Loucy (cell line): ENCODE measurements at regions not wholly inside any gene's neighbourhood (a gene's known extent, or its start where the extent isn't known, plus 50 kb on each side); places are given as distances from the start of the nearest gene placed in this dataset.

Source experiments
- H2AFZ ChIP-seq: fragments of 200-600 bp; sonication (generic); 2 replicates; pipeline ENCODE4 v1.6.0; 2016; ENCODE audit warnings: antibody characterized with exemption, mild to moderate bottlenecking, low read length, moderate library complexity
- H3F3A ChIP-seq: fragments of 200-600 bp; 2 replicates; pipeline ENCODE4 v1.6.0; 2016; ENCODE audit warnings: antibody characterized with exemption, low read depth, mild to moderate bottlenecking
- H3K27me3 ChIP-seq: fragments of 200-600 bp; sonication (generic); 2 replicates; pipeline ENCODE4 v1.6.1; 2014; ENCODE audit warnings: low read length, mild to moderate bottlenecking; ENCODE audit not compliant: insufficient read depth, poor library complexity, severe bottlenecking
- H3K36me3 ChIP-seq: fragments of 200-600 bp; sonication (generic); 2 replicates; pipeline ENCODE4 v1.6.1; 2016; ENCODE audit warnings: low read length; ENCODE audit not compliant: insufficient read depth
- H3K4me1 ChIP-seq: fragments of 200-600 bp; sonication (generic); 2 replicates; pipeline ENCODE4 v1.5.1; 2014; ENCODE audit warnings: low read length, mild to moderate bottlenecking; ENCODE audit not compliant: insufficient read depth, poor library complexity, severe bottlenecking
- H3K4me2 ChIP-seq: fragments of 200-600 bp; sonication (generic); 2 replicates; pipeline ENCODE4 v1.6.0; 2014; ENCODE audit warnings: antibody characterized with exemption, low read length, low read depth, mild to moderate bottlenecking; ENCODE audit not compliant: poor library complexity, severe bottlenecking
- H3K4me3 ChIP-seq: fragments of 200-600 bp; sonication (generic); 2 replicates; pipeline ENCODE4 v1.5.1; 2014; ENCODE audit warnings: low read length, mild to moderate bottlenecking, mixed read lengths; ENCODE audit not compliant: poor library complexity, severe bottlenecking
- H3K79me2 ChIP-seq: fragments of 200-600 bp; sonication (generic); 2 replicates; pipeline ENCODE4 v1.6.1; 2014; ENCODE audit warnings: low read length; ENCODE audit not compliant: insufficient read depth
- H3K9ac ChIP-seq: fragments of 200-600 bp; sonication (generic); 2 replicates; pipeline ENCODE4 v1.6.0; 2014; ENCODE audit warnings: mild to moderate bottlenecking, low read depth, low read length, moderate library complexity; ENCODE audit not compliant: poor library complexity, severe bottlenecking
- H3K9me2 ChIP-seq: fragments of 200-600 bp; sonication (generic); replicated peaks from 2 replicates; pipeline ENCODE4 v1.6.1; 2016; ENCODE audit warnings: low read depth, low read length, mixed read lengths
- H3K9me3 ChIP-seq: fragments of 200-600 bp; sonication (generic); 2 replicates; pipeline ENCODE4 v1.6.1; 2014; ENCODE audit warnings: mild to moderate bottlenecking, antibody characterized with exemption, low read length, low read depth; ENCODE audit not compliant: insufficient read depth
- H4K20me1 ChIP-seq: fragments of 200-600 bp; sonication (generic); 2 replicates; pipeline ENCODE4 v1.6.0; 2014; ENCODE audit warnings: antibody characterized with exemption, low read length, mild to moderate bottlenecking; ENCODE audit not compliant: insufficient read depth, poor library complexity, severe bottlenecking
- EZH2phosphoT487 ChIP-seq: fragments of 200-600 bp; IDR thresholded peaks from 2 replicates; pipeline ENCODE4 v1.6.1; 2018; ENCODE audit warnings: antibody characterized with exemption, mild to moderate bottlenecking, moderate library complexity, borderline replicate concordance
- TF ChIP-seq, protein P1 (sequence below): fragments of 200-600 bp; sonication (generic); conservative IDR thresholded peaks from 2 replicates; pipeline ENCODE4 v1.5.1; 2014; ENCODE audit warnings: mild to moderate bottlenecking, antibody characterized with exemption, low read length

DNA sequence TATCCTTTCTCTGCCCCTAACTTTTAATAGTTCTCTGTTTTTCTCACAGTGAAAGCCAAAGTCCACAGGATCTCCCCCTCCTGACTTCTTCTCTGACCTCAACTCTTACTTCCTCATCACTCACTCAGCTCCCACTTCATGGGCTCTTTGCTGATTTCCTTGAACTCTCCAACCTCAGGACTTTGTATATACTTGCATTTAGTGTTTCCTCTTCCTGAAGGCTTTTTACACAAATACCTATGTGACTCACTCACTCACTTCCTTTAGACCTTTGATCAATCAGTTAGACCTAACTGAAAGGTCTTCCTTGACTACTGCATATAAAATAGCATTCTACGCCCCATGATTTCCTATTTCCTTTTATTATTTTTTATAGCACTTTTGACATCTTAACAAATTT is 233.1 kb upstream of the MEX3C start:
- Histone ChIP-seq H3K9me2 (no peaks in the 10 kb centered on the region), H3F3A (no peaks in the 10 kb centered on the region), H3K4me3 (no peak overlapping the region), H3K36me3 (no peaks in the 10 kb centered on the region), H4K20me1 (no peaks in the 10 kb centered on the region), H2AFZ (no peak overlapping the region), H3K4me2 (no peak overlapping the region), H3K4me1 (no peaks in the 10 kb centered on the region), H3K79me2 (no peaks in the 10 kb centered on the region), H3K9ac (no peak overlapping the region), H3K9me3 (no peaks in the 10 kb centered on the region), H3K27me3 (no peaks in the 10 kb centered on the region)
- TF ChIP-seq EZH2phosphoT487 = no peak
- TF ChIP-seq, protein P1, sequence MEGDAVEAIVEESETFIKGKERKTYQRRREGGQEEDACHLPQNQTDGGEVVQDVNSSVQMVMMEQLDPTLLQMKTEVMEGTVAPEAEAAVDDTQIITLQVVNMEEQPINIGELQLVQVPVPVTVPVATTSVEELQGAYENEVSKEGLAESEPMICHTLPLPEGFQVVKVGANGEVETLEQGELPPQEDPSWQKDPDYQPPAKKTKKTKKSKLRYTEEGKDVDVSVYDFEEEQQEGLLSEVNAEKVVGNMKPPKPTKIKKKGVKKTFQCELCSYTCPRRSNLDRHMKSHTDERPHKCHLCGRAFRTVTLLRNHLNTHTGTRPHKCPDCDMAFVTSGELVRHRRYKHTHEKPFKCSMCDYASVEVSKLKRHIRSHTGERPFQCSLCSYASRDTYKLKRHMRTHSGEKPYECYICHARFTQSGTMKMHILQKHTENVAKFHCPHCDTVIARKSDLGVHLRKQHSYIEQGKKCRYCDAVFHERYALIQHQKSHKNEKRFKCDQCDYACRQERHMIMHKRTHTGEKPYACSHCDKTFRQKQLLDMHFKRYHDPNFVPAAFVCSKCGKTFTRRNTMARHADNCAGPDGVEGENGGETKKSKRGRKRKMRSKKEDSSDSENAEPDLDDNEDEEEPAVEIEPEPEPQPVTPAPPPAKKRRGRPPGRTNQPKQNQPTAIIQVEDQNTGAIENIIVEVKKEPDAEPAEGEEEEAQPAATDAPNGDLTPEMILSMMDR = no peak

DNA sequence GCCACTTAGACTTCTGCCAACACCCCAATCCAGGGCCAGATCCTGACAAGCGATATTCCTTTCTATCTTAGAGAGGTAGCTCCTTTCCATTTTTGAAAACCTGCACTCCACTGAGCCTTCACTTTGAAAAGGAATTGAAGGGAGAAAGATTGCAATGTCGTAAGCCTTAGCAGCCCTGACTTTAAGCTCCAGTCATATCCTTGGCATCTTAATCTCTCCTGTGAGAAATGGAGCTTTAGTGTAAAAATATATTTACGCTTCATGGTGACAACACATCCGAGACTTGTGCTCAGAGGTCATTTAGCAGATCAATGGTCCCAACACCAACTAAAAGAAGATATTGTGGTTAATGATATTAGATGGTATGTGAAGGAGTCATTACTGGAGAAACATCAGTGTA is 235.8 kb upstream of the MEX3C start:
- H2AFZ ChIP-seq = no peak overlapping the region
- no peaks in the 10 kb centered on the region for H3K36me3 ChIP-seq
- H3K4me2 ChIP-seq = no peak overlapping the region
- H3K79me2 ChIP-seq = no peaks in the 10 kb centered on the region
- no peaks in the 10 kb centered on the region for H3K27me3 ChIP-seq
- no peaks in the 10 kb centered on the region for H4K20me1 ChIP-seq
- H3K9me3 ChIP-seq = no peaks in the 10 kb centered on the region
- no peak for TF ChIP-seq EZH2phosphoT487
- TF ChIP-seq, protein P1 = no peak
- H3K4me3 ChIP-seq = no peak overlapping the region
- no peak overlapping the region for H3K9ac ChIP-seq
- no peaks in the 10 kb centered on the region for H3F3A ChIP-seq
- H3K4me1 ChIP-seq = no peaks in the 10 kb centered on the region
- no peaks in the 10 kb centered on the region for H3K9me2 ChIP-seq

- TF ChIP-seq, protein P1 = no peak
- no peak for TF ChIP-seq EZH2phosphoT487
- no peaks in the 10 kb centered on the region for H3K9me3 ChIP-seq
- no peaks in the 10 kb centered on the region for H3K27me3 ChIP-seq
- H3K4me3 ChIP-seq = no peak overlapping the region
- no peaks in the 10 kb centered on the region for H3K4me1 ChIP-seq
- no peak overlapping the region for H3K9ac ChIP-seq
- no peak overlapping the region for H2AFZ ChIP-seq
- no peak overlapping the region for H3K4me2 ChIP-seq
- no peaks in the 10 kb centered on the region for H3F3A ChIP-seq
- H3K79me2 ChIP-seq = no peaks in the 10 kb centered on the region
- no peaks in the 10 kb centered on the region for H4K20me1 ChIP-seq
- no peaks in the 10 kb centered on the region for H3K36me3 ChIP-seq
- no peaks in the 10 kb centered on the region for H3K9me2 ChIP-seq
These were observed 236.4 kb upstream of the MEX3C start for GRCh38 chr18:51433881-51434280.
